ENCODE measurements at regions not wholly inside any gene's neighbourhood (a gene's known extent, or its start where the extent isn't known, plus 50 kb on each side); places are given as distances from the start of the nearest gene placed in this dataset.

DNA sequence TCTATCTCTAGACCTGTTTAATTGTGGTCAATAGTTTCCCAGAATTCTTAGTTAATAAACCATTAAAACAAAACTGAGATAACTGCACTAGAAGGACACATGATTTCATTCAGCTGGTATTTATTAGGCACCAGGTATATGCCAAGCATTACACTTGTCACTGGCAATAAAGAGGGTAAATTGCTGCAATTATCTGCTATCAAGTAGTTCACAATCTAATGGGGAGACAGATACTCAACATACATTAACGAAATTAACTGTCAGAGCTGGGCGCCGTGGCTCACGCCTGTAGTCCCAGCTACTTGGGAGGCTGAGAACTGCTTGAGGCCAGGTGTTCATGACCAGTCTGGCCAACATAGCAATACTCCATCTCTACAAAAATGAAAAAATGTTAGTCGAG, 71.7 kb upstream of the WIPF1 start:
- no peaks in the 10 kb centered on the region for H3K4me1 ChIP-seq (ENCODE audit: insufficient read depth, low read length)
- no peak overlapping the region for H2AFZ ChIP-seq (ENCODE audit: low read depth, low read length)
- peaks cover 20% of the 10 kb centered on the region for H4K20me1 ChIP-seq (ENCODE audit: insufficient read depth, low read length)
- no peak overlapping the region for H3K27ac ChIP-seq (ENCODE audit: low read length)
- no peak overlapping the region for H3K4me3 ChIP-seq (ENCODE audit: low read depth in 1 of 2, low read length in 2 of 2)
- TF ChIP-seq EZH2 (IDR thresholded peaks at IDR 0.05; ENCODE audit: borderline replicate concordance, low read depth, low read length, severe bottlenecking) = no peak
- TF ChIP-seq, protein P1, sequence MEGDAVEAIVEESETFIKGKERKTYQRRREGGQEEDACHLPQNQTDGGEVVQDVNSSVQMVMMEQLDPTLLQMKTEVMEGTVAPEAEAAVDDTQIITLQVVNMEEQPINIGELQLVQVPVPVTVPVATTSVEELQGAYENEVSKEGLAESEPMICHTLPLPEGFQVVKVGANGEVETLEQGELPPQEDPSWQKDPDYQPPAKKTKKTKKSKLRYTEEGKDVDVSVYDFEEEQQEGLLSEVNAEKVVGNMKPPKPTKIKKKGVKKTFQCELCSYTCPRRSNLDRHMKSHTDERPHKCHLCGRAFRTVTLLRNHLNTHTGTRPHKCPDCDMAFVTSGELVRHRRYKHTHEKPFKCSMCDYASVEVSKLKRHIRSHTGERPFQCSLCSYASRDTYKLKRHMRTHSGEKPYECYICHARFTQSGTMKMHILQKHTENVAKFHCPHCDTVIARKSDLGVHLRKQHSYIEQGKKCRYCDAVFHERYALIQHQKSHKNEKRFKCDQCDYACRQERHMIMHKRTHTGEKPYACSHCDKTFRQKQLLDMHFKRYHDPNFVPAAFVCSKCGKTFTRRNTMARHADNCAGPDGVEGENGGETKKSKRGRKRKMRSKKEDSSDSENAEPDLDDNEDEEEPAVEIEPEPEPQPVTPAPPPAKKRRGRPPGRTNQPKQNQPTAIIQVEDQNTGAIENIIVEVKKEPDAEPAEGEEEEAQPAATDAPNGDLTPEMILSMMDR (IDR thresholded peaks at IDR 0.05; ENCODE audit: borderline replicate concordance, extremely low read depth, low read length, poor library complexity, severe bottlenecking) = no peak
- ATAC-seq (ENCODE audit: insufficient read depth, low read depth) (no peak), DNase-seq (no peak)
- peaks cover 21% of the 10 kb centered on the region for H3K36me3 ChIP-seq (ENCODE audit: insufficient read depth, low read length)
- no peaks in the 10 kb centered on the region for H3K27me3 ChIP-seq (ENCODE audit: insufficient read depth, low read length, poor library complexity)
- H3K9me3 ChIP-seq (ENCODE audit: insufficient read depth, low read length, severe bottlenecking) = peaks cover 19% of the 10 kb centered on the region
- no peak overlapping the region for H3K4me2 ChIP-seq (ENCODE audit: insufficient read depth, low read length)
- peaks cover 74% of the 10 kb centered on the region for H3K79me2 ChIP-seq (ENCODE audit: insufficient read depth, low read length)
- no peak overlapping the region for H3K9ac ChIP-seq (ENCODE audit: low read depth, low read length)

DNA sequence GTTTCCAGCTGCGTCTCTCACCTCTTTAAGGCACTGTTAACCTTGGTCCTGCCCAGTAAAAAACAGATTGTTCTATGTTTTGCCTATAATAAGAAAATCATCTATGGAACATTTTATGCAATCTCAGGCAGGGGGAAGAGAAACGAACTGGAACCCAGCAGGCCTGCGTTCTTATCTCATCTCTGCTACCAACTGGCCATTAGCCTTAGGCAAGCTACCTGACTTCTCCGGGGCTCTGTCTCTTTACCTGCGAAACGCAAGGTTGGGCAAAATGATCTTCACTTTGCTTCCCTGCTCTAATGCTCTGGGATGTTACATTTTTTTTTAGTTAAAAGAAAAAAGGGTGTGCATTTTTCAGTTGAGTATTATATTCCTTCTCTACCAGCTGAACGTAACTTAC, 70.5 kb upstream of the WIPF1 start:
- Histone ChIP-seq H3K27ac (ENCODE audit: low read length) (no peak overlapping the region), H3K4me1 (ENCODE audit: insufficient read depth, low read length) (no peaks in the 10 kb centered on the region), H3K4me3 (ENCODE audit: low read depth in 1 of 2, low read length in 2 of 2) (no peak overlapping the region), H3K4me2 (ENCODE audit: insufficient read depth, low read length) (no peak overlapping the region), H3K9ac (ENCODE audit: low read depth, low read length) (no peak overlapping the region), H3K9me3 (ENCODE audit: insufficient read depth, low read length, severe bottlenecking) (peaks cover 14% of the 10 kb centered on the region), H3K79me2 (ENCODE audit: insufficient read depth, low read length) (peaks cover 73% of the 10 kb centered on the region), H2AFZ (ENCODE audit: low read depth, low read length) (no peak overlapping the region), H3K36me3 (ENCODE audit: insufficient read depth, low read length) (peaks cover 13% of the 10 kb centered on the region), H3K27me3 (ENCODE audit: insufficient read depth, low read length, poor library complexity) (no peaks in the 10 kb centered on the region), H4K20me1 (ENCODE audit: insufficient read depth, low read length) (peaks cover 24% of the 10 kb centered on the region)
- no peak for DNase-seq
- ATAC-seq (ENCODE audit: insufficient read depth, low read depth) = no peak
- no peak for TF ChIP-seq EZH2 (IDR thresholded peaks at IDR 0.05; ENCODE audit: borderline replicate concordance, low read depth, low read length, severe bottlenecking)
- TF ChIP-seq, protein P1 (IDR thresholded peaks at IDR 0.05; ENCODE audit: borderline replicate concordance, extremely low read depth, low read length, poor library complexity, severe bottlenecking) = no peak

DNA sequence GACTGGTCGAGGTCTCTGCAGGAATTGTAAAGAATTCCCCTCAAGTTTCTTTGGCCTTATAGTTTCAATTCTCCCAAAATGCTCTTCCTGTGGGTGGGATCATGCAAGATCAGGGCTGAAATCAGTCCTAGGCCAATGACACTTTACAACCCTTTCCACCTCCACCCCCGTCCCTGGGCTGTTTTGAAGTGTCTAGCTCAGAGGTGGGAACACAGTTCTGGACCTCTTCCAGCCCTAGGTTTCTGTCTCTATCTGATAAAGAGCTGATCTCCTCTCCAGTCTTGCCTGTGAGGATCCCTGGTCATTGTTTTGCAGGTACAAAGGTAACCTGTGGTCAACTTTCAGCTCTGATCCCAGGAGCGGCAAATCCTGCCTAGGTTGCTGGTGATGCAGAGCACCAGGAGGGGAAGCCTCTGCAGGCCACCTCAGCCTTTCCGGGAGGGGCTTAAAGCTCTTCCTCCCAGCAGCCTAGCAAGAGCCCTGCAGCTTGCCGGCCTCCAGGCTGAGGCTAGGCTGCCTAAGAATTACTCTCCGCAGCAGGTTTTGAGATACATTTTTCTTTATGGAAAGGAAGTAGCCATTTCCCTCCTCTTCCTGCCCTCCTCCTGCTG, 69.8 kb upstream of the WIPF1 start:
- H3K36me3 ChIP-seq (ENCODE audit: insufficient read depth, low read length) = peaks cover 6% of the 10 kb centered on the region
- no peak overlapping the region for H3K4me3 ChIP-seq (ENCODE audit: low read depth in 1 of 2, low read length in 2 of 2)
- peaks cover 24% of the 10 kb centered on the region for H4K20me1 ChIP-seq (ENCODE audit: insufficient read depth, low read length)
- H3K4me2 ChIP-seq (ENCODE audit: insufficient read depth, low read length) = no peak overlapping the region
- H3K27me3 ChIP-seq (ENCODE audit: insufficient read depth, low read length, poor library complexity) = no peaks in the 10 kb centered on the region
- H3K4me1 ChIP-seq (ENCODE audit: insufficient read depth, low read length) = no peaks in the 10 kb centered on the region
- H3K27ac ChIP-seq (ENCODE audit: low read length) = no peak overlapping the region
- H3K9ac ChIP-seq (ENCODE audit: low read depth, low read length) = no peak overlapping the region
- H3K9me3 ChIP-seq (ENCODE audit: insufficient read depth, low read length, severe bottlenecking) = peaks cover 7% of the 10 kb centered on the region
- no peak for DNase-seq
- H3K79me2 ChIP-seq (ENCODE audit: insufficient read depth, low read length) = peaks cover 73% of the 10 kb centered on the region
- ATAC-seq (ENCODE audit: insufficient read depth, low read depth) = 0 out of 3 replicates have a peak, but pooled peaks have one; percentile 37
- TF ChIP-seq, protein P1 (IDR thresholded peaks at IDR 0.05; ENCODE audit: borderline replicate concordance, extremely low read depth, low read length, poor library complexity, severe bottlenecking) = no peak
- no peak for TF ChIP-seq EZH2 (IDR thresholded peaks at IDR 0.05; ENCODE audit: borderline replicate concordance, low read depth, low read length, severe bottlenecking)
- H2AFZ ChIP-seq (ENCODE audit: low read depth, low read length) = no peak overlapping the region
